ENCODE measurements at regions not wholly inside any gene's neighbourhood (a gene's known extent, or its start where the extent isn't known, plus 50 kb on each side); places are given as distances from the start of the nearest gene placed in this dataset.
"Not testable (repeated sequence)": the region's sequence is repeated elsewhere in the genome, so short reads cannot be mapped to it uniquely, and the experiment has no call there.

- ATAC-seq (replicated peaks) = no peak
- H3K4me1 Mint-ChIP-seq = no peaks in the 10 kb centered on the region
- H3K9me3 Mint-ChIP-seq = no peaks in the 10 kb centered on the region
- no peaks in the 10 kb centered on the region for H3K36me3 Mint-ChIP-seq (ENCODE audit: low read depth)
- no peak overlapping the region for H3K4me3 Mint-ChIP-seq
- H3K27me3 Mint-ChIP-seq = peaks cover 20% of the 10 kb centered on the region
- H3K27ac Mint-ChIP-seq = no peak overlapping the region
These were observed 176.3 kb upstream of the NABP1 start for GRCh38 chr2:191501561-191502168.

GRCh38 chr2:191506515-191506914, 171.4 kb upstream of the NABP1 start:
- Mint-ChIP-seq H3K27ac (no peak overlapping the region), H3K4me1 (no peaks in the 10 kb centered on the region), H3K4me3 (no peak overlapping the region), H3K27me3 (peaks cover 23% of the 10 kb centered on the region), H3K36me3 (ENCODE audit: low read depth) (no peaks in the 10 kb centered on the region), H3K9me3 (peaks cover 4% of the 10 kb centered on the region)
- ATAC-seq (replicated peaks) = no peak

- not testable (repeated sequence) for H3K4me1 Mint-ChIP-seq; H3K36me3 Mint-ChIP-seq (ENCODE audit: low read depth); H3K4me3 Mint-ChIP-seq; H3K27ac Mint-ChIP-seq; H3K9me3 Mint-ChIP-seq; ATAC-seq (replicated peaks)
- peaks cover 23% of the 10 kb centered on the region for H3K27me3 Mint-ChIP-seq
These were observed 170.6 kb upstream of the NABP1 start for GRCh38 chr2:191507252-191507853.

- H3K36me3 Mint-ChIP-seq (ENCODE audit: low read depth) = no peaks in the 10 kb centered on the region
- H3K27ac Mint-ChIP-seq = no peak overlapping the region
- no peak for ATAC-seq (replicated peaks)
- H3K4me3 Mint-ChIP-seq = no peak overlapping the region
- no peaks in the 10 kb centered on the region for H3K4me1 Mint-ChIP-seq
- peaks cover 16% of the 10 kb centered on the region for H3K27me3 Mint-ChIP-seq
- peaks cover 4% of the 10 kb centered on the region for H3K9me3 Mint-ChIP-seq
These were observed 169.2 kb upstream of the NABP1 start for GRCh38 chr2:191508738-191509137.

- Mint-ChIP-seq H3K4me3 (no peak overlapping the region), H3K27ac (no peak overlapping the region), H3K9me3 (peaks cover 4% of the 10 kb centered on the region), H3K27me3 (peaks cover 12% of the 10 kb centered on the region), H3K4me1 (no peaks in the 10 kb centered on the region), H3K36me3 (ENCODE audit: low read depth) (no peaks in the 10 kb centered on the region)
- no peak for ATAC-seq (replicated peaks)
These were observed 165.6 kb upstream of the NABP1 start for GRCh38 chr2:191512216-191512835.

GRCh38 chr2:191512874-191513273, 165.1 kb upstream of the NABP1 start:
- H3K9me3 Mint-ChIP-seq = peaks cover under 1% of the 10 kb centered on the region
- no peaks in the 10 kb centered on the region for H3K4me1 Mint-ChIP-seq
- H3K4me3 Mint-ChIP-seq = no peak overlapping the region
- H3K27me3 Mint-ChIP-seq = peaks cover 12% of the 10 kb centered on the region
- no peaks in the 10 kb centered on the region for H3K36me3 Mint-ChIP-seq (ENCODE audit: low read depth)
- ATAC-seq (replicated peaks) = no peak
- H3K27ac Mint-ChIP-seq = no peak overlapping the region

- no peak for ATAC-seq (replicated peaks)
- H3K36me3 Mint-ChIP-seq (ENCODE audit: low read depth) = no peaks in the 10 kb centered on the region
- no peak overlapping the region for H3K4me3 Mint-ChIP-seq
- H3K9me3 Mint-ChIP-seq = no peaks in the 10 kb centered on the region
- H3K27me3 Mint-ChIP-seq = peaks cover 13% of the 10 kb centered on the region
- no peaks in the 10 kb centered on the region for H3K4me1 Mint-ChIP-seq
- no peak overlapping the region for H3K27ac Mint-ChIP-seq
These were observed 163.3 kb upstream of the NABP1 start for GRCh38 chr2:191514613-191515012.

- peaks cover 15% of the 10 kb centered on the region for H3K27me3 Mint-ChIP-seq
- H3K9me3 Mint-ChIP-seq = no peaks in the 10 kb centered on the region
- no peaks in the 10 kb centered on the region for H3K4me1 Mint-ChIP-seq
- no peak overlapping the region for H3K4me3 Mint-ChIP-seq
- ATAC-seq (replicated peaks) = no peak
- H3K36me3 Mint-ChIP-seq (ENCODE audit: low read depth) = no peaks in the 10 kb centered on the region
- no peak overlapping the region for H3K27ac Mint-ChIP-seq
These were observed 162.4 kb upstream of the NABP1 start for GRCh38 chr2:191515551-191515950.

GRCh38 chr2:191516260-191516659, 161.7 kb upstream of the NABP1 start:
- Mint-ChIP-seq H3K27me3 (peaks cover 15% of the 10 kb centered on the region), H3K9me3 (no peaks in the 10 kb centered on the region), H3K27ac (no peak overlapping the region), H3K36me3 (ENCODE audit: low read depth) (no peaks in the 10 kb centered on the region), H3K4me3 (no peak overlapping the region), H3K4me1 (no peaks in the 10 kb centered on the region)
- no peak for ATAC-seq (replicated peaks)

- H3K27me3 Mint-ChIP-seq = peaks cover 13% of the 10 kb centered on the region
- no peak for ATAC-seq (replicated peaks)
- no peaks in the 10 kb centered on the region for H3K4me1 Mint-ChIP-seq
- H3K4me3 Mint-ChIP-seq = no peak overlapping the region
- no peaks in the 10 kb centered on the region for H3K36me3 Mint-ChIP-seq (ENCODE audit: low read depth)
- H3K27ac Mint-ChIP-seq = no peak overlapping the region
- H3K9me3 Mint-ChIP-seq = no peaks in the 10 kb centered on the region
These were observed 156.2 kb upstream of the NABP1 start for GRCh38 chr2:191521608-191522208.

GRCh38 chr2:191522478-191523120, 155.3 kb upstream of the NABP1 start:
- ATAC-seq (replicated peaks) = no peak
- Mint-ChIP-seq H3K4me3 (no peak overlapping the region), H3K4me1 (no peaks in the 10 kb centered on the region), H3K36me3 (ENCODE audit: low read depth) (no peaks in the 10 kb centered on the region), H3K27me3 (peaks cover 11% of the 10 kb centered on the region), H3K9me3 (no peaks in the 10 kb centered on the region), H3K27ac (no peak overlapping the region)

- no peak overlapping the region for H3K4me3 Mint-ChIP-seq
- H3K27me3 Mint-ChIP-seq = peaks cover 3% of the 10 kb centered on the region
- no peak for ATAC-seq (replicated peaks)
- no peak overlapping the region for H3K27ac Mint-ChIP-seq
- no peaks in the 10 kb centered on the region for H3K36me3 Mint-ChIP-seq (ENCODE audit: low read depth)
- H3K4me1 Mint-ChIP-seq = no peaks in the 10 kb centered on the region
- no peaks in the 10 kb centered on the region for H3K9me3 Mint-ChIP-seq
These were observed 151.8 kb upstream of the NABP1 start for GRCh38 chr2:191526091-191526490.

GRCh38 chr2:191526536-191526935, 151.4 kb upstream of the NABP1 start:
- no peak for ATAC-seq (replicated peaks)
- Mint-ChIP-seq H3K4me1 (no peaks in the 10 kb centered on the region), H3K27ac (no peak overlapping the region), H3K27me3 (peaks cover 3% of the 10 kb centered on the region), H3K4me3 (no peak overlapping the region), H3K9me3 (no peaks in the 10 kb centered on the region), H3K36me3 (ENCODE audit: low read depth) (no peaks in the 10 kb centered on the region)

GRCh38 chr2:191526953-191527556, 150.9 kb upstream of the NABP1 start:
- Mint-ChIP-seq H3K27me3 (peaks cover 7% of the 10 kb centered on the region), H3K4me1 (no peaks in the 10 kb centered on the region), H3K4me3 (no peak overlapping the region), H3K36me3 (ENCODE audit: low read depth) (no peaks in the 10 kb centered on the region), H3K9me3 (no peaks in the 10 kb centered on the region), H3K27ac (no peak overlapping the region)
- ATAC-seq (replicated peaks) = no peak
